Mammary epithelial cell (primary cell): ENCODE measurements at regions not wholly inside any gene's neighbourhood (a gene's known extent, or its start where the extent isn't known, plus 50 kb on each side); places are given as distances from the start of the nearest gene placed in this dataset.

Experiments used
- CTCF ChIP-seq, 2 donors: IDR thresholded peaks in 1 of 2; conservative IDR thresholded peaks in 1 of 2; 2 replicates each; pipeline ENCODE4 v1.5.1; 2011 to 2012; ENCODE audit warnings: inconsistent platforms in 2 of 2, low read length in 2 of 2, mild to moderate bottlenecking in 2 of 2, control low read depth in 1 of 2, low read depth in 1 of 2; ENCODE audit not compliant: insufficient read depth in 1 of 2; ENCODE audit errors: extremely low read depth in 1 of 2
- EZH2 ChIP-seq: IDR thresholded peaks from 2 replicates; pipeline ENCODE4 v1.6.1; 2012; ENCODE audit warnings: low read length, inconsistent platforms, borderline replicate concordance

GRCh38 chr1:196043268-196043667 is 565.0 kb downstream of the KCNT2 start:
- no peak for TF ChIP-seq EZH2
- no peak for TF ChIP-seq CTCF (conservative IDR thresholded peaks at IDR 0.05 in 1 of 2, IDR thresholded peaks at IDR 0.05 in 1 of 2; ENCODE audit: extremely low read depth in 1 of 2, insufficient read depth in 1 of 2, low read depth in 1 of 2, low read length in 2 of 2)
